Skeletal muscle cell (primary cell): ENCODE measurements at regions not wholly inside any gene's neighbourhood (a gene's known extent, or its start where the extent isn't known, plus 50 kb on each side); places are given as distances from the start of the nearest gene placed in this dataset.
"Not testable (repeated sequence)": the region's sequence is repeated elsewhere in the genome, so short reads cannot be mapped to it uniquely, and the experiment has no call there.

Experiments
- DNase-seq: peaks from one replicate; pipeline ENCODE4 v3.0.0-alpha.2; 2010; ENCODE audit warnings: low read depth
- H3K4me3 ChIP-seq: 2 replicates; pipeline ENCODE4 v1.5.1; 2011; ENCODE audit warnings: low read depth, mild to moderate bottlenecking, control low read depth, low read length, moderate library complexity

- H3K4me3 ChIP-seq, result no peak overlapping the region
- no peak for DNase-seq
Measured at GRCh38 chr5:97951139-97951538, 768.1 kb upstream of the RIOK2 start.

GRCh38 chr5:97955450-97955849 is 772.4 kb upstream of the RIOK2 start:
- DNase-seq, result no peak
- H3K4me3 ChIP-seq, result no peak overlapping the region

- DNase-seq, result no peak
- H3K4me3 ChIP-seq, result no peak overlapping the region
Measured at GRCh38 chr5:97967292-97967691, 784.2 kb upstream of the RIOK2 start.

GRCh38 chr5:97968346-97968745 is 785.3 kb upstream of the RIOK2 start:
- DNase-seq, result no peak
- H3K4me3 ChIP-seq, result no peak overlapping the region

- DNase-seq, result peak; percentile 80
Measured at GRCh38 chr5:97979740-97980139, 793.7 kb upstream of the RGMB start.

GRCh38 chr5:97980291-97980690 is 793.2 kb upstream of the RGMB start:
- DNase-seq, result no peak
- no peak overlapping the region for H3K4me3 ChIP-seq

More at GRCh38 chr5:97979740-97980139, 793.7 kb upstream of the RGMB start:
- no peak overlapping the region for H3K4me3 ChIP-seq

- DNase-seq, result peak; percentile 19
- H3K4me3 ChIP-seq, result no peak overlapping the region
Measured at GRCh38 chr5:97986069-97986468, 787.4 kb upstream of the RGMB start.

GRCh38 chr5:97991236-97991635 is 782.2 kb upstream of the RGMB start:
- no peak overlapping the region for H3K4me3 ChIP-seq
- no peak for DNase-seq

- H3K4me3 ChIP-seq, result no peak overlapping the region
Measured at GRCh38 chr5:97998941-97999340, 774.5 kb upstream of the RGMB start.

GRCh38 chr5:98004463-98004862 is 769.0 kb upstream of the RGMB start:
- peak; percentile 9 for DNase-seq
- no peak overlapping the region for H3K4me3 ChIP-seq

More at GRCh38 chr5:97998941-97999340, 774.5 kb upstream of the RGMB start:
- DNase-seq, result no peak

- no peak overlapping the region for H3K4me3 ChIP-seq
- no peak for DNase-seq
Measured at GRCh38 chr5:98016771-98017170, 756.7 kb upstream of the RGMB start.

- DNase-seq, H3K4me3 ChIP-seq: not testable (repeated sequence)
Measured at GRCh38 chr5:98030273-98030672, 743.2 kb upstream of the RGMB start.

- not testable (repeated sequence) for DNase-seq, H3K4me3 ChIP-seq
Measured at GRCh38 chr5:98031036-98031435, 742.4 kb upstream of the RGMB start.

- no peak for DNase-seq
- H3K4me3 ChIP-seq, result no peak overlapping the region
Measured at GRCh38 chr5:98031496-98031895, 742.0 kb upstream of the RGMB start.

- no peak overlapping the region for H3K4me3 ChIP-seq
- no peak for DNase-seq
Measured at GRCh38 chr5:98031926-98032325, 741.5 kb upstream of the RGMB start.

- H3K4me3 ChIP-seq, result no peak overlapping the region
- no peak for DNase-seq
Measured at GRCh38 chr5:98041661-98042060, 731.8 kb upstream of the RGMB start.

- no peak for DNase-seq
- H3K4me3 ChIP-seq, result no peak overlapping the region
Measured at GRCh38 chr5:98042521-98042920, 730.9 kb upstream of the RGMB start.

GRCh38 chr5:98042961-98043360 is 730.5 kb upstream of the RGMB start:
- H3K4me3 ChIP-seq, result no peak overlapping the region
- DNase-seq, result no peak

GRCh38 chr5:98050583-98050982 is 722.9 kb upstream of the RGMB start:
- no peak overlapping the region for H3K4me3 ChIP-seq
- DNase-seq, result no peak

GRCh38 chr5:98053170-98053569 is 720.3 kb upstream of the RGMB start:
- no peak overlapping the region for H3K4me3 ChIP-seq
- no peak for DNase-seq

GRCh38 chr5:98060148-98060547 is 713.3 kb upstream of the RGMB start:
- no peak for DNase-seq
- no peak overlapping the region for H3K4me3 ChIP-seq

- DNase-seq, result no peak
Measured at GRCh38 chr5:98064118-98064685, 709.3 kb upstream of the RGMB start.

More at GRCh38 chr5:98064118-98064685, 709.3 kb upstream of the RGMB start:
- H3K4me3 ChIP-seq, result no peak overlapping the region
